ENCODE measurements at regions not wholly inside any gene's neighbourhood (a gene's known extent, or its start where the extent isn't known, plus 50 kb on each side); places are given as distances from the start of the nearest gene placed in this dataset.

DNA sequence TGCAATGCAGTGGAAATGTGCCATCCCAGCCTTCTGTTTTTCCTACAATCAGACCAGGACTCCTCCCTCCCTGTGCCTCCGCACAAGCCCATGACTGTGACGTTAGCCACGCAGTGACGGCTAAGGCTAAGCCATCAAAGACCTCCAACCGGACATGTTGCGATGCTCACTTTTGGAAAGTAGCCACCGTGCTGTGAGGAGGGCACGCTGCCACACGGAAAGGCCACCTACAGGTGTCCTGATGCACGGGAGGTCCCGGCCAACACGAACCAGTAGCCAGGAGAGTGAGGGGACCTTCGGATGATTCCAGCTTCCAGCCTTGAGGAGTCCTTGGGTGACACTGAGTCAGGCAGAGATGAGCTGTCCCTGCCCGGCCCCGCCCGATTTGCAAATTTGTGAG, 53.9 kb downstream of the FOXL1 start:
- TF ChIP-seq, protein P1, sequence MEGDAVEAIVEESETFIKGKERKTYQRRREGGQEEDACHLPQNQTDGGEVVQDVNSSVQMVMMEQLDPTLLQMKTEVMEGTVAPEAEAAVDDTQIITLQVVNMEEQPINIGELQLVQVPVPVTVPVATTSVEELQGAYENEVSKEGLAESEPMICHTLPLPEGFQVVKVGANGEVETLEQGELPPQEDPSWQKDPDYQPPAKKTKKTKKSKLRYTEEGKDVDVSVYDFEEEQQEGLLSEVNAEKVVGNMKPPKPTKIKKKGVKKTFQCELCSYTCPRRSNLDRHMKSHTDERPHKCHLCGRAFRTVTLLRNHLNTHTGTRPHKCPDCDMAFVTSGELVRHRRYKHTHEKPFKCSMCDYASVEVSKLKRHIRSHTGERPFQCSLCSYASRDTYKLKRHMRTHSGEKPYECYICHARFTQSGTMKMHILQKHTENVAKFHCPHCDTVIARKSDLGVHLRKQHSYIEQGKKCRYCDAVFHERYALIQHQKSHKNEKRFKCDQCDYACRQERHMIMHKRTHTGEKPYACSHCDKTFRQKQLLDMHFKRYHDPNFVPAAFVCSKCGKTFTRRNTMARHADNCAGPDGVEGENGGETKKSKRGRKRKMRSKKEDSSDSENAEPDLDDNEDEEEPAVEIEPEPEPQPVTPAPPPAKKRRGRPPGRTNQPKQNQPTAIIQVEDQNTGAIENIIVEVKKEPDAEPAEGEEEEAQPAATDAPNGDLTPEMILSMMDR (IDR thresholded peaks at IDR 0.05; ENCODE audit: low read depth, low read length, missing input control): no peak
- TF ChIP-seq, protein P2, sequence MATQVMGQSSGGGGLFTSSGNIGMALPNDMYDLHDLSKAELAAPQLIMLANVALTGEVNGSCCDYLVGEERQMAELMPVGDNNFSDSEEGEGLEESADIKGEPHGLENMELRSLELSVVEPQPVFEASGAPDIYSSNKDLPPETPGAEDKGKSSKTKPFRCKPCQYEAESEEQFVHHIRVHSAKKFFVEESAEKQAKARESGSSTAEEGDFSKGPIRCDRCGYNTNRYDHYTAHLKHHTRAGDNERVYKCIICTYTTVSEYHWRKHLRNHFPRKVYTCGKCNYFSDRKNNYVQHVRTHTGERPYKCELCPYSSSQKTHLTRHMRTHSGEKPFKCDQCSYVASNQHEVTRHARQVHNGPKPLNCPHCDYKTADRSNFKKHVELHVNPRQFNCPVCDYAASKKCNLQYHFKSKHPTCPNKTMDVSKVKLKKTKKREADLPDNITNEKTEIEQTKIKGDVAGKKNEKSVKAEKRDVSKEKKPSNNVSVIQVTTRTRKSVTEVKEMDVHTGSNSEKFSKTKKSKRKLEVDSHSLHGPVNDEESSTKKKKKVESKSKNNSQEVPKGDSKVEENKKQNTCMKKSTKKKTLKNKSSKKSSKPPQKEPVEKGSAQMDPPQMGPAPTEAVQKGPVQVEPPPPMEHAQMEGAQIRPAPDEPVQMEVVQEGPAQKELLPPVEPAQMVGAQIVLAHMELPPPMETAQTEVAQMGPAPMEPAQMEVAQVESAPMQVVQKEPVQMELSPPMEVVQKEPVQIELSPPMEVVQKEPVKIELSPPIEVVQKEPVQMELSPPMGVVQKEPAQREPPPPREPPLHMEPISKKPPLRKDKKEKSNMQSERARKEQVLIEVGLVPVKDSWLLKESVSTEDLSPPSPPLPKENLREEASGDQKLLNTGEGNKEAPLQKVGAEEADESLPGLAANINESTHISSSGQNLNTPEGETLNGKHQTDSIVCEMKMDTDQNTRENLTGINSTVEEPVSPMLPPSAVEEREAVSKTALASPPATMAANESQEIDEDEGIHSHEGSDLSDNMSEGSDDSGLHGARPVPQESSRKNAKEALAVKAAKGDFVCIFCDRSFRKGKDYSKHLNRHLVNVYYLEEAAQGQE (IDR thresholded peaks at IDR 0.05): no peak
- TF ChIP-seq RAD21 (IDR thresholded peaks at IDR 0.05) (no peak), EGR1 (IDR thresholded peaks at IDR 0.05; ENCODE audit: low read depth in 2 of 2) (no peak), HNF4A (conservative IDR thresholded peaks at IDR 0.05) (no peak), FOXA2 (IDR thresholded peaks at IDR 0.05) (no peak)

Data from liver (tissue), 3 donors.